ENCODE measurements at regions not wholly inside any gene's neighbourhood (a gene's known extent, or its start where the extent isn't known, plus 50 kb on each side); places are given as distances from the start of the nearest gene placed in this dataset.
"Not testable (repeated sequence)": the region's sequence is repeated elsewhere in the genome, so short reads cannot be mapped to it uniquely, and the experiment has no call there.

DNA sequence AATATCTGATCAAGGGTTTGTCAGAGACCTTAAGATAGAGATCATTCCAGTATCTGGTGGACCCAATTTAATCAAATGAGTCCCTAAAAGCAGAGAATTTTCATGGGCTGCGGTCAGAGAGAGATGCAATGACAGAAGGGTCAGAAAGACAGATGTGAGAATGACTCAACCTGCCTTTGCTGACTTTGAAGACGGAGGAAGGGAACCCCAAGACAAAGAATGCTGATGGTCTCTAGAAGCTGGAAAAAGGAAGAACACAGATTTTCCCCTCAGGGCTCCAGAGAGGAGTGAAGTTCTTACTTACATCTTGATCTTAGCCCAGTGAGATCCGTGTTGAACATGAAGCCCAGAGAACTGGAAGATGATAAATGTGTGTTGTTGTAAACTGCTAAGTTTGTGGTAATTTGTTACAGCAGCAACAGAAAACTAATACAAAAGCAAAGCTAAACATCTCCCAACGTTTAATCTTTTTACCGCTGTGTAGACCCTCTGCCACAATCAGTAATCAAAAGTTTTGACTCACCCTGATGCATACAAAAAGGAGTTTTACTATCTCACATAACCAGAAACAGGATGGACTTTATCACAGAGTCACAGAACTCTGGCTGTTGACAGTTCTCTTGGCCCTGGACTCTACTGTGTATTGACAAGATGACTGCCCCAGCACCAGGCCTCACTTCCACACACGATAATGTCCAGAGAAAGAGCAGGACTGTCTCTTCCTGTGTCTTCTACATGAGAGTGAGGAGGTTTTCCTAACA, 70.2 kb upstream of the MAGEB2 start:
- BruUV-seq (replicated peaks) = no TSS peak
- no peak overlapping the region for H3K4me3 ChIP-seq (ENCODE audit: low read depth, low read length, poor library complexity, severe bottlenecking)

GRCh38 chrX:30147996-30148643, 67.2 kb upstream of the MAGEB2 start:
- ChIA-PET POLR2A (no interaction called here), CTCF (ENCODE audit: unreplicated experiment) (no interaction called here)
- Histone ChIP-seq H3K4me2 (ENCODE audit: low read length) (no peak overlapping the region), H3K27ac (ENCODE audit: low read depth, low read length, poor library complexity, severe bottlenecking) (no peak overlapping the region), H3K9me3 (ENCODE audit: low read length) (no peaks in the 10 kb centered on the region), H4K20me1 (ENCODE audit: insufficient read depth, low read length) (no peaks in the 10 kb centered on the region), H3K79me2 (ENCODE audit: insufficient read depth, low read depth, low read length) (no peaks in the 10 kb centered on the region), H3K36me3 (ENCODE audit: insufficient read depth, low read length) (no peaks in the 10 kb centered on the region), H3K4me1 (ENCODE audit: insufficient read depth, low read length, poor library complexity, severe bottlenecking) (no peaks in the 10 kb centered on the region), H3K9me2 (ENCODE audit: insufficient read depth, low read length) (no peaks in the 10 kb centered on the region), H2AFZ (ENCODE audit: low read length) (no peak overlapping the region), H3K4me3 (ENCODE audit: low read depth, low read length, poor library complexity, severe bottlenecking) (no peak overlapping the region)
- BruUV-seq (replicated peaks) = no TSS peak
- TF ChIP-seq, protein P1, sequence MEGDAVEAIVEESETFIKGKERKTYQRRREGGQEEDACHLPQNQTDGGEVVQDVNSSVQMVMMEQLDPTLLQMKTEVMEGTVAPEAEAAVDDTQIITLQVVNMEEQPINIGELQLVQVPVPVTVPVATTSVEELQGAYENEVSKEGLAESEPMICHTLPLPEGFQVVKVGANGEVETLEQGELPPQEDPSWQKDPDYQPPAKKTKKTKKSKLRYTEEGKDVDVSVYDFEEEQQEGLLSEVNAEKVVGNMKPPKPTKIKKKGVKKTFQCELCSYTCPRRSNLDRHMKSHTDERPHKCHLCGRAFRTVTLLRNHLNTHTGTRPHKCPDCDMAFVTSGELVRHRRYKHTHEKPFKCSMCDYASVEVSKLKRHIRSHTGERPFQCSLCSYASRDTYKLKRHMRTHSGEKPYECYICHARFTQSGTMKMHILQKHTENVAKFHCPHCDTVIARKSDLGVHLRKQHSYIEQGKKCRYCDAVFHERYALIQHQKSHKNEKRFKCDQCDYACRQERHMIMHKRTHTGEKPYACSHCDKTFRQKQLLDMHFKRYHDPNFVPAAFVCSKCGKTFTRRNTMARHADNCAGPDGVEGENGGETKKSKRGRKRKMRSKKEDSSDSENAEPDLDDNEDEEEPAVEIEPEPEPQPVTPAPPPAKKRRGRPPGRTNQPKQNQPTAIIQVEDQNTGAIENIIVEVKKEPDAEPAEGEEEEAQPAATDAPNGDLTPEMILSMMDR (conservative IDR thresholded peaks at IDR 0.05; ENCODE audit: low read length) = no peak
- no peak for TF ChIP-seq EZH2phosphoT487 (IDR thresholded peaks at IDR 0.05; ENCODE audit: borderline replicate concordance, low read depth, low read length)
- intact Hi-C loops (cut with micrococcal nuclease; ENCODE audit: unreplicated experiment) = no loop called here
- no peak for DNase-seq (ENCODE audit: low spot score)

More for the DNA sequence above, 70.2 kb upstream of the MAGEB2 start:
- Histone ChIP-seq H3K9me2 (ENCODE audit: insufficient read depth, low read length) (no peaks in the 10 kb centered on the region), H3K36me3 (ENCODE audit: insufficient read depth, low read length) (no peaks in the 10 kb centered on the region), H4K20me1 (ENCODE audit: insufficient read depth, low read length) (no peaks in the 10 kb centered on the region), H2AFZ (ENCODE audit: low read length) (no peak overlapping the region), H3K4me2 (ENCODE audit: low read length) (no peak overlapping the region), H3K79me2 (ENCODE audit: insufficient read depth, low read depth, low read length) (no peaks in the 10 kb centered on the region), H3K27ac (ENCODE audit: low read depth, low read length, poor library complexity, severe bottlenecking) (no peak overlapping the region), H3K9me3 (ENCODE audit: low read length) (no peaks in the 10 kb centered on the region), H3K4me1 (ENCODE audit: insufficient read depth, low read length, poor library complexity, severe bottlenecking) (no peaks in the 10 kb centered on the region)
- TF ChIP-seq EZH2phosphoT487 (IDR thresholded peaks at IDR 0.05; ENCODE audit: borderline replicate concordance, low read depth, low read length) = no peak
- TF ChIP-seq, protein P1 (conservative IDR thresholded peaks at IDR 0.05; ENCODE audit: low read length) = no peak
- ChIA-PET POLR2A (no interaction called here), CTCF (ENCODE audit: unreplicated experiment) (no interaction called here)
- no peak for DNase-seq (ENCODE audit: low spot score)
- intact Hi-C loops (cut with micrococcal nuclease; ENCODE audit: unreplicated experiment) = loop anchor here (5.0 kb wide), 1 partner anchor 357 kb away; no protein-coding TSS in a partner anchor

DNA sequence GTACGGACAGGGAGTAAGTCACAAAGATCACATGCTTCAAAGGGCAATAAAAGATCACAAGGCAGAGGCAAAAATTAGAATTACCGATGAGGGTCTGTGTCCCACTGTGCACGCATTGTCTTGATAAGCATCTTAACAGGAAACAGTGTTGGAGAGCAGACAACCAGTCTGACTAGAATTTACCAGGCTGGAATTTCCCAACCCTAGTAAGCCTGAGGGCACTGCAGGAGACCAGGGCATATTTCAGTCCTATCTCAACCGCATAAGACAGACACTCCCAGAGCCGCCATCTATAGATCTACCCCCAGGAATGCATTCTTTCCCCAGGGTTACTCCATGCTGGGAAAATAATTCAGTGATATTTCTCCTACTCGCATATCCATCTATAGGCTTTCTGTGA, 66.2 kb upstream of the MAGEB2 start:
- BruUV-seq (replicated peaks); CTCF ChIA-PET (ENCODE audit: unreplicated experiment); intact Hi-C loops (cut with micrococcal nuclease; ENCODE audit: unreplicated experiment): not testable (repeated sequence)

More for the DNA sequence above, 66.2 kb upstream of the MAGEB2 start:
- POLR2A ChIA-PET; H3K9me3 ChIP-seq (ENCODE audit: low read length); H3K27ac ChIP-seq (ENCODE audit: low read depth, low read length, poor library complexity, severe bottlenecking); H3K4me1 ChIP-seq (ENCODE audit: insufficient read depth, low read length, poor library complexity, severe bottlenecking); H3K36me3 ChIP-seq (ENCODE audit: insufficient read depth, low read length); H3K9me2 ChIP-seq (ENCODE audit: insufficient read depth, low read length); H3K79me2 ChIP-seq (ENCODE audit: insufficient read depth, low read depth, low read length); DNase-seq (ENCODE audit: low spot score); H3K4me3 ChIP-seq (ENCODE audit: low read depth, low read length, poor library complexity, severe bottlenecking); H2AFZ ChIP-seq (ENCODE audit: low read length); H3K4me2 ChIP-seq (ENCODE audit: low read length); H4K20me1 ChIP-seq (ENCODE audit: insufficient read depth, low read length): not testable (repeated sequence)

Measured in OCI-LY7 (cell line).